DMS79 treated with DMSO at 0.1 percent for 48 hours (cell line): ENCODE measurements at regions not wholly inside any gene's neighbourhood (a gene's known extent, or its start where the extent isn't known, plus 50 kb on each side); places are given as distances from the start of the nearest gene placed in this dataset.
"Not testable (repeated sequence)": the region's sequence is repeated elsewhere in the genome, so short reads cannot be mapped to it uniquely, and the experiment has no call there.

Experiments
- DNase-seq: peaks from one replicate; lab custom pipeline; 2025; lab: John Stamatoyannopoulos, UW

DNA sequence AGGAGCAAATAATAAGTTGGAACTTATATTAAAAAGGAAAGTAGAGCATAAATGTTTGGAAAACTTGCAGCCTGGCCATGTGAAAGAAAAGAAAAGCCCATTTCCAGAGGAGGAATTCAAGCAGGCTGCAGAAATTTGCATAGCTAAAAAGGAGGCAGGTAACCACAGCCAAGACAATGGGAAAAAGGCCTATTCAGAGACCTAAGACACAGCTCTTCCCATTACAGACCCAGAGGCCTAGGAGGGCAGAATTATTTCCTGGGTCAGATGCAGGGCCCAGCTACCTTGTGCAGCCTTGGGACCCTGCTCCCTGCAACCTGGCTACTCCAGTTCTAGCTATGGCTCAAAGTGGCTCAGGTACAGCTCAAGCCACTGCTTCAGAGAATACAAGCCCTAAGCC is 234.6 kb upstream of the BCHE start:
- DNase-seq: no peak

GRCh38 chr3:166064476-166064875 is 227.3 kb upstream of the BCHE start:
- DNase-seq: no peak

DNA sequence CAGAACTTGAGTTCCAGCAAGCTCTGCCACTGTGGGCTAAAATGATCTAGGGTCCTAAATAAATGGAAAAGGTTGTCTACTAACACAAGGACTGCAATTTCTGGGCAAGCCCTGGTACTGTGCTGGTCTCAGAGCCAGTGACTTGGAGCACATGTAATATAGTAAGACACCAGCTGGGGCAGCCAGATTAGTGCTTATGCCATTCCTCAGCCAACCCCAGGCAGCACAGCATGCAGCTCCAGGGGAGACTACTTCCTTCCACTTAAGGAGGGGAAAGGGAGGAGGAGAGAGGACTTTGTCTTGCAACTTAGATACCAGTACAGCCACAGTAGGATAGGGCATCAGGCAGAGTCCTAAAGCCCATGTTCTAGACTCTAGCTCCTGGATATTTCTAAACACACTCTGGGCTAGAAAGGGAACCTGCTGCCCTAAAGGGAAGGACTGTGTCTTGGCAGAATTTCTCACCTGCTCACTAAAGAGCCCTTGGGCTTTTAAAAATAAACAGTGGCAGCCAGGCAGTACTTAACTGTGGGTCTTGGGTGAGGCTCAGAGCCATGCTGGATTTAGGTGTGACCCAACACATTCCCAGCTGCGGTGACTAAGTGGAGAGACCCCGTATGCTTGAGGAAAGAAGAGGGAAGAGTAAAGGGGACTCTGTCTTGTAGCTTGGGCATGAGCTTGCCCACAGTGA is 223.7 kb upstream of the BCHE start:
- no peak for DNase-seq

DNA sequence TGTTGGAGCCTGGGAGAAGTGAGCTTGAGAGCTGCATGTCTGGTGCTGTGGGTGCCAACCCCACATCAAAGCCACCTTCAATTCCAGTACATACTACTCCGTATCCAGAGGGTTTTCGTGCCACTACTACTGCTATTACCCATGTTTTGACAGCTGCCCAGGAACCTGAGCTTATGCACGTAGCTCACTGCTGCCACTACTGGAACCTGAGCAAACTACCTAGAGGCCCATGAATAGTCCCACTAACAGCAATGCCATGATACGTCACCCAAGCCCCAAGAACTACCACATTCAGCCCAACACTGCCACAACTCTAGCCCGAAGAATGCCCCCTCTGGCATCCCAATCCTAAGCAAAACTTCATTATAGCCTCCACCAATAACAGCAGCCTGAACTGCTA is 215.2 kb upstream of the BCHE start:
- no peak for DNase-seq

DNA sequence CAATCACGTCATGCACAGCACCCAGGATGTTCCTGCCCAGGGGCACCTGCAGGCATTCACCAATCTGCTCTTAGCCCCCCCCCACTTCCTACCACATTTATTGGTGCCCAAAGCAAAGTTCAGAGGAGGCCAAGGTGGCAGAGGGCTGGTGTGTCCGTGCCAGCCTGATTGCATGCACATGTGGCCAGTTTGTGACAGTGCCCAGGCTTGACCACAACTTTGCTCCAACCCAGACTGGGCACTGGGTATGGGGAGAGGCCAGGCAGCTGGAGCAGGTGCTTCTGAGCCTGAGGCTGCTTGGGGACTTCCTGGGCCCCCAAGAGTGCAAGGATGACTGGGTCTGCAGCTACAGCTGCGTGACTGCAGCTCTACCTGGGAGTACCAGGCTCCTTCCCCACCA is 192.3 kb upstream of the BCHE start:
- DNase-seq: no peak

DNA sequence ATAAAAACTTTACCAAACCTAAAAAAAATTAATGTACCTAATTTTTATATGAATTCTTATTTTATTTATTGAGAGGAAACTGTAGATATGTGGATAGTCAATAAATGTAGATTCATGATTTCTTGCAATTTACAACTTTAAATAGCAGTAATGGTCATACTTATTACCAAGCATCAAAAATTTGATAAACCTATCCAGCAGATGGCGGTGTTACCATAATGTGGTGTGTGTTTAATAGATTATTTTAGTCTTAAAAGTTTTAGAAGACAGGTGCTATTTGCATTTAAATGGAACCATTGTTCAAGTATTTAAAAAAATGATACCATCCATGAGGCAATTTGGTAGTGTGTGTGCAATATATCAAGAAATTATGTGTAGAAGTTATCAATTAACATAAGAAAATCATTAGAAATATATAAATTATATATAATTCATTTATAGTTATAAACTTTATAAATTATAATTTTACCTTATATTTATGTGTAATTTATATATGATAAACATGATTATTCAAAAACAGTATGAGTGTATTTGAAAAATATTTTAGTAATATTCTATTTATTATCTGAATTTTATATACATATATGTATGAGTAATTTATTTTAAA is 176.0 kb upstream of the BCHE start:
- DNase-seq: no peak

DNA sequence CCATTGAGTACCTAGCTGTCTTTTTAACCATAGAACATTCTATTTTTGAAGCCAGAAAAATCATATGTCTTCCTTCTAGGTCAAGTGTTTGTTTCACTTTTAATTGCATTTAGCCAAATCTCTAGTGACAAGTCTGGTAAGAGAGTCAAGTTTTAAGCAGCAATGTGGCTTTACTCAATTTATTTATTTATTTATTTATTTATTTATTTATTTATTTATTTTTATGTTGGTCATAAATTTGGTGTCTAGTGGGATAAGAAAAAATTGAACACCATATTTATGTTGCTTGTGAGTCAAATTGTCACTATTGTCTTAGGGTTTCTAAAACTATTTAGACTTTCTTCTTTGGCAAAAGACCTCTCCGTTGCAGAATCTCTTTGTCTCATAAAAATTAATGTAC is 174.5 kb upstream of the BCHE start:
- DNase-seq: no peak

- DNase-seq: no peak
Observed at GRCh38 chr3:166005126-166005525, 167.9 kb upstream of the BCHE start.

DNA sequence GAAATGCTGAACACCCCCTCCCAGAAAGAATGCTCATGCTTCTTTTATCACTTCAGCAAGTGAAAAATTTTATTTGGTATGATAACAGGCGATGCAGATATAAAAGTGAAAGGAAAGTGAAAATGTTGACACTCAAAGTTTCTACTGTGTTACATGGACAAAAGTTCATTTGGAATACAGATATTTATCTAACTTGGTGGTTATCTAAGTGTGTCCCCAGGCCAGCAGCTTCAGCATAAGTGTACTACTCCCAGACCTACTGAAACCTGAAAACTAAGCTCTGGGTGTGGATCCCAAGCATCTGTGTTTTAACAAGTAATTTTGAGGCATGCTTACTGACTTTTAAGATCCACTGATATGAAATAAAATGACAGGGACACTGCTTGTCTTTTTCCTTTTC is 157.1 kb upstream of the BCHE start:
- DNase-seq: no peak

DNA sequence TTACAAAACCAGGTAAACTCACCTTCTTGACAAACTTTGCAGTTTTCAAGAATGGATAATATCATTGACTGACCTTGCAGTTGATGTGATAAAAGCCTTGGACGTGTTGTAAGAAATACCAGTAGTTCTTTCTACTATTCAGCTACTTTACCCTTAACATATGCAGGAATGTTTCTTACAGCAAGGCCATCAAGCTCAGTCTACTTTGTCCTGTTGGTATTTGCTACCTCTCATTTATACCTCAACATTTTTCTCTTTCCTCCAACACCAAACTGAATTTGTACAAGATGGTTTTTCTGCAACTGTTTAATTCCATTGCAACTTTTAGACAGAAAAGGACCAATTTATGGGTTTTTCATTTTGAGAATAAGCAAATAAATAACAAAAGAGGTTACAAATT is 147.4 kb upstream of the BCHE start:
- no peak for DNase-seq

DNA sequence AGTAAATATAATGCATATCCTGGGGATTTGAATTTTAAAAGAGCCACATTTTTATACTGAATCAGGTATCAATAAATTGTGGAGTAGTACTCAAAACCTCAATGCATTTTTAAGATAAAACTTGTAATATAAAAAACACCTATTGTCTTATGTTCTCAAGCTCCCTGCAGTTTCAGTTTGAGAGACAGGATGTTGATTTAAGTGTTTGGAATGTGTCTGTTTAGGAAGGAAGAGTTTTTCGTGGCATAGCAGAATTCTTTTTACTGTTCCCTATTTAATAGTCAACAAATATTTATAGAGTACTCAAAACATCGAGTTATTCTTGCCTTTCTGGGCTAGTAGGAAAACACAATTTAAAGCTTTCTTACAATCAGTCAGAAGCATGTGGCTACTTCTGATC is 146.1 kb upstream of the BCHE start:
- no peak for DNase-seq

GRCh38 chr3:165981318-165981717 is 144.1 kb upstream of the BCHE start:
- DNase-seq: no peak

DNA sequence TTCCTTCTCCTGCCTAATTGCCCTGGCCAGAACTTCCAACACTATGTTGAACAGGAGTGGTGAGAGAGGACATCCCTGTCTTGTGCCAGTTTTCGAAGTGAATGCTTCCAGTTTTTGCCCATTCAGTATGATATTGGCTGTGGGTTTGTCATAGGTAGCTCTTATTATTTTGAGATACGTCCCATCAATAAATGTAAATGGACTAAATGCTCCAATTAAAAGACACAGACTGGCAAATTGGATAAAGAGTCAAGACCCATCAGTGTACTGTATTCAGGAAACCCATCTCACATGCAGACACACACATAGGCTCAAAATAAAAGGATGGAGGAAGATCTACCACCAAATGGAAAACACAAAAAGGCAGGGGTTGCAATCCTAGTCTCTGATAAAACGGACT is 123.6 kb upstream of the BCHE start:
- DNase-seq: not testable (repeated sequence)

DNA sequence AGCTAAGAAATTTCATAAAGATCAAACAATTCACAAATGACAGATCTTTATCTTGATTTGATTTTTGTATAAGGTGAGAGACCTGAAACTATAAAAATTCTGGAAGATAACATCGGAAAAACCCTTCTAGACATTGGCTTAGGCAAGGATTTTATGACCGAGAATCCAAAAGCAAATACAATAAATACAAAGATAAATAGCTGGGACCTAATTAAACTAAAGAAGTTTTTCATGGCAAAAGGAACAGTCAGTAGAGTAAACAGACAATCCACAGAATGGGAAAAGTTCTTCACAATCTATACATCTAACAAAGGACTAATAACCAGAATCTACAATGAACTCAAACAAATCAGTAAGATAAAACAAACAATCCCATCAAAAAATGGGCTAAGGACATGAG is 116.9 kb upstream of the BCHE start:
- no peak for DNase-seq

DNA sequence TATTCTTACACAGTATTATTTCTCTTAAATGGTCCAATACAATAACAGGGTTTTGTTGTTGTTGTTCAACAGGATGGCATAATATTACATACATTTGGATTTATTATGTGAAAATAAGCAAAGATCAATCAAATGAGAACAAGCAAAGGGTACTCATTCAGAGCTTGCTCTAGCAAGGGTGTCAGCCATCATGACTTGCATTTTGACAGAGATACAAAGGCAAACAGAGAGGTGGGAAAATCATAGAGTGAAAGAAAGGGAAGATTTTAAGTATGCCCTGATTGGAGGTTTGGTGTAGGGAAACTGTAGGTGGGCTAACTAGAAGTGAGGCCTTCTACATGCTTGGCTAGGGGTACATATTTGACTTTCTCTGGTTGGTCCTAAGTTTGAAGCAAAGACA is 109.1 kb upstream of the BCHE start:
- DNase-seq: no peak

- no peak for DNase-seq
Observed at GRCh38 chr3:165938986-165939540, 101.8 kb upstream of the BCHE start.

DNA sequence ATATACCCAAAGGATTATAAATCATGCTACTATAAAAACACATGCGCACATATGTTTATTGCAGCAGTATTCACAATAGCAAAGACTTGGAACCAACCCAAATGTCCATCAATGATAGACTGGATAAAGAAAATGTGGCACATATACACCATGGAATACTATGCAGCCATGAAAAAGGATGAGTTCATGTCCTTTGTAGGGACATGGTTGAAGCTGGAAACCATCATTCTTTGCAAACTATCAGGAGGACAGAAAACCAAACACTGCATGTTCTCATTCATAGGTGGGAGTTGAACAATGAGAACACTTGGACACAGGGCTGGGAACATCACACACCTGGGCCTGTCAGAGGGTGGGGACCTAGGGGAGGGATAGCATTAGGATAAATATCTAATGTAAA is 98.9 kb upstream of the BCHE start:
- DNase-seq: not testable (repeated sequence)

DNA sequence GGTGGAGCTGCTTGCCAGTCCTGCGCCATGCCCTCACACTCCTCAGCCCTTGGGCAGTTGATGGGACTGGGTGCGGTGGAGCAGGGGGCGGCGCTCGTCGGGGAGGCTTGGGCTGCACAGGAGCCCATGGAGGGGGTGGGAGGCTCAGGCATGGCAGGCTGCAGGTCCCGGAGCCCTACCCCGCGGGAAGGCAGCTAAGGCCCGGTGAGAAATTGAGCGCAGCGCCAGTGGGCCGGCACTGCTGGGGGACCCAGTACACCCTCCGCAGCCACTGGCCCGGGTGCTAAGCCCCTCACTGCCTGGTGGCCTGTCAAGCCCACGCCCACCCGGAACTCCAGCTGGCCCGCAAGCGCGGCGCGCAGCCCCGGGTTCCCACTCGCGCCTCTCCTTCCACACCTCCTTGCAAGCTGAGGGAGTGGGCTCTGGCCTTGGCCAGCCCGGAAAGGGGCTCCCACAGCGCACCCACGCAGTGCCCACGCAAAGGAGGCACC is 87.1 kb upstream of the BCHE start:
- DNase-seq: not testable (repeated sequence)

GRCh38 chr3:165920984-165921383 is 83.8 kb upstream of the BCHE start:
- DNase-seq: no peak

GRCh38 chr3:165919284-165919683 is 82.1 kb upstream of the BCHE start:
- DNase-seq: no peak

- DNase-seq: no peak
Observed at GRCh38 chr3:165918657-165918979, 81.4 kb upstream of the BCHE start.

DNA sequence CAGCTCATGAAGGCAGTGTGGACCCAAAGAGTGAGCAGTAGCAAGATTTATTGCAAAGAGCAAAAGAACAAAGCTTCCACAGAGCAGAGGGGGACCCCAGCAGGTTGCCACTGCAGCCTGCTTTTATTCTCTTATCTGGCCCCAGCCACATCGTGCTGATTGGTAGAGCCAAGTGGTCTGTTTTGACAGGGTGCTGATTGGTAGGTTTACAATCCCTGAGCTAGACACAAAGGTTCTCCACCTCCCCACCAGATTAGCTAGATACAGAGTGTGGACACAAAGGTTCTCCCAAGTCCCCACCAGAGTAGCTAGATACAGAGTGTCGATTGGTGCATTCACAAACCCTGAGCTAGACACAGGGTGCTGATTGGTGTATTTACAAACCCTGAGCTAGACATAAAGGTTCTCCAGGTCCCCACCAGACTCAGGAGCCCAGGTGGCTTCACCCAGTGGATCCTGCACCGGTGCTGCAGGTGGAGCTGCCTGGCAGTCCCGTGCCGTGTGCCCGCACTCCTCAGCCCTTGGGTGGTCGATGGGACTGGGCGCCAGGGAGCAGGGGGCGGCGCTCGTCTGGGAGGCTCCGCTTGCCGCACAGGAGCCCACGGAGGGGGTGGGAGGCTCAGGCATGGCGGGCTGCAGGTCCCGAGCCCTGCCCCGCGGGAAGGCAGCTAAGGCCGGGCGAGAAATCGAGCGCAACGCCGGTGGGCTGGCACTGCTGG is 80.9 kb upstream of the BCHE start:
- DNase-seq: not testable (repeated sequence)

DNA sequence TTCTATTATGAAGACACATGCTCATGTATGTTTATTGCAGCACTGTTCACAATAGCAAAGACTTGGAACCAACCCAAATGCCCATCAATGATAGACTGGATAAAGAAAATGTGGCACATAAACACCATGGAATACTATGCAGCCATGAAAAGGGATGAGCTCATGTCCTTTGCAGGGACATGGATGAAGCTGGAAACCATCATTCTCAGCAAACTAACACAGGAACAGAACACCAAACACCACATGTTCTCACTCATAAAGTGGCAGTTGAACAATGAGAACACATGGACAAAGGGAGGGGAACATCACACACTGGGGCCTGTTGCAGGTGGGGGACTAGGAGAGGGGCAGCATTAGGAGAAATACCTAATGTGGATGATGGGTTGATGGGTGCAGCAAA is 77.9 kb upstream of the BCHE start:
- DNase-seq: not testable (repeated sequence)
